GM18907 (cell line): ENCODE measurements at regions not wholly inside any gene's neighbourhood (a gene's known extent, or its start where the extent isn't known, plus 50 kb on each side); places are given as distances from the start of the nearest gene placed in this dataset.
"Not testable (repeated sequence)": the region's sequence is repeated elsewhere in the genome, so short reads cannot be mapped to it uniquely, and the experiment has no call there.

Source experiments
- ATAC-seq: cut with Tn5 transposase; IDR thresholded peaks from one replicate; pipeline ENCODE4 v1.9.1; 2021; ENCODE audit warnings: mild to moderate bottlenecking, moderate library complexity; ENCODE audit not compliant: unreplicated experiment

DNA sequence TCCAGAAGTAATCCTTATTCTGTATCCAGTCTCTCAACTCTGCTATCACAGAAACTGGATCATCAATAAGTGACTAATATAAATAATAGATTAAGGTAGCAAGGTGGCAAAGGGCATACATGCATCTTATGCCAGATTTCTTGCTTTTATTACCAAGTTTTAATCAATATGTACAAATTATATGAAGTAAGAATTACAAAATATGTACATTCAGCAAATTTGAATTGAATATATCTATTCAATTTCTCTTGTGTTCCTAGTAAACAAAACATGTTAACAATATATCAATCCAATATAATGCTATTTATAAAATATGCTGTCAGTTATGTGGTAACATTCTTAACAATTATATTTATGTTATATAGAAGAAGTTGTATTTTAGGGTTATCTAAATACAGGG is 488.7 kb upstream of the COX7C start:
- no peak for ATAC-seq

DNA sequence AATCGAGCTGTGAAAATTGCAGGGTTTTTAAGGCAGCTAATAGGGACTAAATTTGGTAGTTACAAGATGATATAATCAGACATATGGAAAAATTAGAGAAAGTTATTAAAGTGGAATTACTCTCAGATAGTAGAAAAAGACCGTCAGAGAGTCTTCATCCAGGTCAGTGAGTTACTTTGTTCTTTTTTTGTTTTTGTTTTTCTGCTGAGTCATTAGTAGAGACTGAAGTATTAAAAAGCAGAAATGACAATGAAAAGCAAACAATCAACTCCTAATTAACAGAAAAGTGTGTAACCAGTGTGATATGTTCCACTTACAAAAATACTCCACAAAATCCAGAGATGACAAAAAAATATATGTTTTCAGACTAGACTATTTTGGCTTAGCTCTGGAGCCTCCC is 480.4 kb upstream of the COX7C start:
- no peak for ATAC-seq

DNA sequence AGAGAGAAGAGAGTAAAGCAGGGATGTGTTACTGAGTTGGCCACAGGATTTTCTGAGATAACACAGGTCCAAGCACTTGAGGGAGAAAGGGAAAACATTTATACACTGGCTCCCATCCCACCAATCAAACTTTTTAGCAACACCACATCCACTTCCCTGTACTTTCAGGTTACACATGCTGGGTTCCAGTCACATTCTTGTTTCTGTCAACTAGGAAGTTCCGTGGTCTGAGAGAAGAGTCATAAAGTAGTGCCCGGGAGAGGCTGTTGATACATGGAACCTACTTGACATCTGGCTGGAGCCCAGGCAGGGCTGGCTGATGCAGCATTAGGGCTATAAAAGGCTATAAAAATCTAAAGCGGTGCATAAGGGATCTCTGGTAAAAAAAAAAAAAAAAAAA is 473.9 kb upstream of the COX7C start:
- no peak for ATAC-seq

DNA sequence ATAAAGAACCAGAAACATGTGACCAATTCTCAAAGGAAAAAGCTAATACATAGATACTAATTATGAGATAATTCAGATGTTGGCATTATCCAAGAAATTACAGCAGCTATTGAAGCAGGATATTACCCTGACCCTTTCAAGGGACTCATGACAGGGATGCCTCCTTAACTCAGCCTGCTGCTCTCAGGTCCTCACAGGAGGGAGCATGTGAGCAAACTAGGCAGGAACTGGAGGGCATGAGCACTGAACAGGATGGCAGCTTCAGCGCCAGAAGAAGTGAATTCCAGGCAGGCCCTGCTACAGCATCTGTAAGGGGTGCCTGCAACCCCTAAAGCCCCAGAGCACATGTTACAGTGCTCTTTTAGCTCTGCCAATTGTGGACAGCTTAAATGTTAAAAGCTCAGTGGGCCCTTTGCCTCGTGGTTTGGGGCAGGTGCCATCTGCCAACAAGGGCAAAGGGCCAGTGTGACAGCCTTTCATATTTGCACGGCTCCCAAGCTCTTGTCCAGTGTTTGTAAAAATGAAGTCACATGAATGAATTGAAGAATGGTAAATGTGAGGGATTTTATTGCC is 464.7 kb upstream of the COX7C start:
- ATAC-seq, result no peak

DNA sequence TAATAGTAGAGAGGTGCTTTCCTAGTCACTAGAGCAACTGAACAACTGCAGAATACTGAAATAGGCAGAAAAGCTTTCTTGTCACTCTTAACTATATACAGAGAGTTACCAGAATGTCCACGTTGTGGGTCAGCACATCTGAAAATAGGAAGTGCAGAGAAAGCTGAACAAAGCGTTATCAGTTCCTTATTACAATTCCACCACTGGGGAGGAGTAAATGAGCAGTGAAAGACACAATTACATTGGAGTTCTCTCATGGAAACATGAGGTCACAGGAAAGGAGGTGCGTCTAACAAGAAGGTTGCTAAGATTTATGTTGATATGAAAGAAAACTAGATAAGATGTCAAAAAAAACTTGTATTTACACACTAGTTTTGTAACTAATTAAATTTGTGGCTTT is 461.9 kb upstream of the COX7C start:
- ATAC-seq, result no peak

DNA sequence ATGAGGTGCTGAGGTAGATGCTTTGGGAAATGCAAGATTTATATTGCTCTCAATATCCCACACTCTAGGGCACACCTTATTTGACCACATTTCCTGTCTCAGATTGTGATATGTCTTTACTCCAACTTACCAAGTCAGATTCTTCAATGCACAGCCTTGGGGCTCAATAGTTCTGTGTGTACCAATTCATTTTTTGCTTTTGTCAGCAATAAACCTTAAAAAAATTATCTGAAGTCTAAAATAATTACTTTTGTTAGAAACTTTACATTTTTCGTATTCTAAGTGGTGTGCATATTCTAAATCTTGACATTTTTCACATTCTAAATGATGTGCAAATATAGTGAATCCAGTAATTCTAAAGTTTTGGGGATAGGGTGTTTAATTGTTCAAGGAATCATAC is 447.5 kb upstream of the COX7C start:
- ATAC-seq, result no peak

DNA sequence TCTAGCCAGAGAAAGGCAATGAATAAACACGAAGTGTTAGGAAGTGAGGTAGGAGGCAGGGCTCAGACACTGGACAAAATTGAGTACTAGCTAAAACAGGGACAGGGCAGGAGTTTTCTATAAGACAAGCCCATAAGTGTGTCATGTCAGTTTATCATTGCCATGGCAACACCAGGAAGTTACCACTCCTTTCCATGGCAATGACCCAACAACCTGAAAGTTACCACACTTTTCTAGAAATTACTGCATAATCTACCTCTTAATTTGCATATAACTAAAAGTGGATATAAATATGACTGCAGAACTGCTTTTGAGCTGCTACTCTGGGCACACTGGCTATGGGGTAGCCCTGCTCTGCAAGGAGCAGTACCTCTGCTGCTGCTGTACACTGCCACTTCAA is 442.5 kb upstream of the COX7C start:
- ATAC-seq, result peak; percentile 87

DNA sequence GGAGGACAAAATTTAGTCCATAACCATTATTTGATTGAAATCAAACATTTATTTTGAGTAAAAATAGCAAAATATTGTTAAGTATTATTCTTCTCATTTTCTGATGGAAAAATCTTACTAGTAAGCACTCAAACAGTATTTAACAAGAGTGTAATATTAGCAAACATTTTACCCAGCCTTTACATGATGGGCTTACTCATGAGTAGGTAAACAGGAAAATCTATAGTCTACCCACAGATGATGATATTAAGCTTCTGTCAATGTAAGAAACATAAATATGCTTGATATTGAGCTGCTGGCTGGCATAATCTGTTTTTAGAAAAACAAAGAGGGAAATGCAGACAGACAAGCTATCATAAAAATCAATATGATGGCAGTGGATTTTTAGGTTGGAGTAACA is 418.5 kb upstream of the COX7C start:
- ATAC-seq, result no peak

DNA sequence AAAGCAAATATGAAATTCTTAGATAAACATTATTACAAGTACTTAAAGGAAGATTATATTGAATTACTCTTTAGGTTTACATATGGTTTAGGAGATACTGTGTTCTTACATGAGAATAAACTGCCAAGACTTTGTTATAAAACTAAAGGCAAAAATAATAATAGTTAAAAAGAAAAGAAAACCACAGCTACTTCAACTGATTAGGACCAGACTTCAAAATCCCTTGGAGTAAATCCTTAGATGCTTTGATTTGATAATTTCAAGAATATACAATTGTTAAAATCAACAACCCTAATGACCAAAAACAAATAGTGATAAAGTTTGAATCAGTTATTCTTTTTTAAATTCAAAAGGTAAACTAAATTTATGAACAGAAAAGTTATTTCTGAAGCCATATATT is 389.6 kb upstream of the COX7C start:
- ATAC-seq, result no peak

DNA sequence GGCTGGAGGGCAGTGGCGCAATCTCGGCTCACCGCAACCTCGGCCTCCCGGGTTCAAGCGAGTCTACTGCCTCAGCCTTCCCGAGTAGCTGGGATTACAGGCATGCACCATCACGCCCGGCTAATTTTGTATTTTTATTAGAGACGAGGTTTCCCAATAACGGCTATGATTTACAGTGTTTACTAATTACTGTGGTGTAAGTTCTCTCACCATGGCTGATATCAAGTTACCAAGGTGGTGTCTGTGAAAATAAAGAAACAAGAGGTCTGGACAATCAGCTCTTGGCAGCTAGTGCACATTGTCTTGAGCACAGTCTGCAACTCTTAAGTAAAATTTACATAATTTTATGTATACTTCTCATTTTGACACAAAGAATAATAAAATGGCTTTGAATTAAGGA is 385.5 kb upstream of the COX7C start:
- no peak for ATAC-seq

DNA sequence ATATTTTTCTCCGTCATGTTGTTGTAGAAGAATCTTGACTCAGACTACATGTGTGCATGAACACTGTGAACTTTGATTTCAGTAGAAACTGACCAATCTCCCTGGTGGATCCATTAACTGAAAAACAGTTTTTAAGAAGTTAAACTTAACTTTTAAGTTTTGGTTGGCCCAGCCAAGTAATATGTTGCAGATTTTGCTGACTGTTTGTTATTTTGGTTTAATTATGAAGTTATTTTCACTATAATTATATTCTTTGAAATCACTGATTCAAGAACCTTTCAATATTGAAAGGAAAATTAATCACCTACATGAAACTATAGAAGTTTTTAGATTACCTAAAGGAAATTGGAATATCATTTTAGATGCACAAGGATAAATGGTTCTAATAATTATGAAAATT is 373.6 kb upstream of the COX7C start:
- no peak for ATAC-seq

DNA sequence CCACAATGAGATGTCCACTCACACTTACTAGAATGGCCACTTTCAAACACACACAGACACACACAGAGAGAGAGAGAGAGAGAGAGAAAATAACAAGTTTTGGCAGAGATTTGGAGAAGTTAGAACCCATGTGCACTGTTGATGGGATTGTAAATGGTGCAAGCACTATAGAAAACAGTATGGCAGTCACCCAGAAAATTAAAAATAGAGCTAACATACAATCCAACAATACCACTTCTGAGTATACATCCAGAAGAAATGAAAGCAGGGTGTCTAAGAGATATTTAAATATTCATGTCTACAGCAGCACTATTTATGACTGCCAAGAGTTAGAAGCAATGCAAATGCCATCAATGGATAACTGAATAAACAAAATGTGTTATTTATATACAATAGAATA is 359.9 kb upstream of the COX7C start:
- ATAC-seq, result no peak

DNA sequence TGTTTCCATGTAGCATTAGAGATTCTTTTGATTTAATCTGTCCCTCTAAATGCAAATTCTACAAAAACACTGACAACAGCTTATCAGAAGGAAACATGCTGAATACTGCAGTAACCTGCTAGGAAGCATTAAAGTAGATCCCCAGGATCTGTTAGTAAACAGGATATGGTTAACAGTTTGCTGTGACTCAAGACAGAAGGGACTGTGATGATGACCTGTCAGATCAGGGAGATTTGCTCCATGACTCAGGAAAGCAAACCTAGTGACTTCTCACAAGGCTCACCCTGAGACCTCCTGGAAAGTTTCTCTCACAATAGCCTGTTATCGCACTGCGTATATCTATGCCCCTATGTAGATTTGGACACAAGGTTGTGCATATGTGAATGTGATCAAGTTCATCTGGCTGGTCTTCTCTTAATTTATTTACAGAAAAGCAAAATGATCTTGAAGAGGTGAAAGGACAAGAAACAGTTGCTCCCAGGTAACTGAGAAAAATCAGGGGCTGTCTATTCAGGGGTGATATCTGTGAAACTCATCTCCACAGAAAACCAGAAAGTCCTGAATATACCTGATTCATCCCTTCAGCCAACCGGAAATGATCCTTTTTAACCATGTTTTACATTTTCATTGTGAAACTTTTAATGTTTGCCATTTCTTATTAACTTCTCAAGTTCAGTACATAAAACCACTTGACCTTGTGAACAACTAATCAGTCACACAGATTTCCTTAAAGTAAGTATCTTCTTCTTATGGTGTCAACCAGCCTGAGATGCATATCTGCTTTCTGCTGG is 333.1 kb upstream of the COX7C start:
- not testable (repeated sequence) for ATAC-seq

DNA sequence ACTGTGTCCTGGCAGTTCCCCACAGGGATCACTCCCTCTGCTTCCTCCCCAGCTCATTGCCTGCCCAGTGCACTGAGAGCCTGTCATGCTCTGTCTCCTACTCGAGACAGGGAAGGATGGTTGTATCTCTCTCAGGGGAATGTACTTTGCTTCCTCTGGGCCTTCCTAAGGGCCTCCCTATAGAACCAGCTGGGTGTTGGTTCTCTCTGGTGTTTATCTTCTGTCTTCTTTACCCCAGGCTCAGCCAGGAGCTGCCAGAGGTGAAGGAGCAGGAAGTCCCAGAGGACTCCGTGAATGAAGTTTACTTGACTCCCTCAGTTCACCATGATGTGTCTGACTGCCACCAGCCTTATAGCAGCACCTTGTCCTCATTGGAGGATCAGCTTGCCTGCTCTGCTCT is 330.3 kb upstream of the COX7C start:
- not testable (repeated sequence) for ATAC-seq

DNA sequence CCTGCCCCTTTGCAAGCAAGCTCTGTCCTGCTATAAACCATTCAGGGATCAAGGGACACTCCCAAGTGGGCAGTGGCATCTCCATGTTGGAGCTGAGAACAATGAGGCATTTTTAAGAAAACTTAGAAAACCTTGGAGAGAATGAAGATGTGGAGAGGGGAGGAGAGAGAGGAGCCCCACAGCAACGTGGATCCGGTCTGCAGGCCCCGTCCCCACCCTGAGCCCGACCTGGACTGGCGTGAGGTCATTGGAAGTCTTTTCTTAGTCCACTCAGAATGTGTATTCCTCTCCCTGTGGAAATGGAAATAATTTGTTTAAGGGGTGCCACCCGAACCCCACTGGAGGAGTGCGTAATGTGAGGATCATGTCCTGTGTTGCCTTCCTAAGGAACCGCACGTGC is 328.0 kb upstream of the COX7C start:
- ATAC-seq, result not testable (repeated sequence)

DNA sequence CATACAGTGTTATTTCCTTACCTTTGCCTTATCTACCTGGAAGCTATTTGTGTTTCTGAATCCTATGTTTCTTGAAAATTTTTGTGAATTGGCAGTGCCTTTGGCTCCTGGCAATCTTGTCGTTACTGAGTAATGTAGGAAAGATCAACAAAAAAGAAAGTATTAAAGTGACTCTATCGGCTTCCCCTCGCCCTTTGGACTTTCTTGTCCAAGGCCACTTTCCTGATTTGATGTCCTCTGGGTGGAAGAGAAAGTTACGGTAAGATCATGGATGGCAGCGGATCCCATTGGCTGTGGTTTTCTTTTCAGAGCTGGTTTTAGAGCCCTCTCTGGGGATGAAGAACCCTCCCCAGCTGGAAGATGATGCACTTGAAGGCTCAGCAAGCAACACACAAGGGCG is 324.9 kb upstream of the COX7C start:
- ATAC-seq, result not testable (repeated sequence)

DNA sequence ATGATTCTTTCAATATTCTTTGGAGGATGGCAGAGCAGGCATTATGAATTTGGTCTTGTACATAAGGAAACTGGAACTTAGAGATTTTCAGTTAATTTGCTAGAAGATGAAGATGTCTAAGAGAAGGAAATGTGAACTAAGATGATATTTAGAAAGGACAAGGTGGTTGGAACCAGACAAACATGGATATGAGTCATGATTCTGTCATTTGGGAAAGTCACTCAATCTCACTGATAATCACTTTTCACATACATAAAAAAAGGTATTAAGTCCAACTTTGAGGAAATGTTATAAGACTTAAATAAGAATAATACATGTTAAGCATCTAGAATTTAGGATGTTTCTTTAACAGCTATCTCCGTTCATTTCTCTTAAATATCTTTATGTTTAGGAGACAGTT is 315.1 kb upstream of the COX7C start:
- ATAC-seq, result not testable (repeated sequence)

DNA sequence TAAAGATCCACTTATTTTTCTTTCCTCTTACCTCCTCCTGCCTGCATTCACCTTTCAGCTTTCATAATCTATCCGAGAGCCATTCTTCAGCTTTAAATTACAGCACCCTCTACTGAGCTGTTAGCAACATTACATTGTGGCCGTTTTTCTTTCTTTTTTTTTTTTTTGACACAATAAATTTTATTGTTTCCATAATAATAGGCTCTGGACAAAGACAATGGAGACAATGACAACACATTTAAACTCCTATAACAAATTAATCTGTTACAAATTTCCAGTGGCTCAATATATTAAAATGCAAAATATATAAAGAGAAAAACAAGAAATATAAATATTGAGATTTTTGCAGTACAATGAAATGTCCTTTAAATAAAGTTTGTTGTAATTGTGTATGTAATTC is 312.7 kb upstream of the COX7C start:
- peak; percentile 84 for ATAC-seq

DNA sequence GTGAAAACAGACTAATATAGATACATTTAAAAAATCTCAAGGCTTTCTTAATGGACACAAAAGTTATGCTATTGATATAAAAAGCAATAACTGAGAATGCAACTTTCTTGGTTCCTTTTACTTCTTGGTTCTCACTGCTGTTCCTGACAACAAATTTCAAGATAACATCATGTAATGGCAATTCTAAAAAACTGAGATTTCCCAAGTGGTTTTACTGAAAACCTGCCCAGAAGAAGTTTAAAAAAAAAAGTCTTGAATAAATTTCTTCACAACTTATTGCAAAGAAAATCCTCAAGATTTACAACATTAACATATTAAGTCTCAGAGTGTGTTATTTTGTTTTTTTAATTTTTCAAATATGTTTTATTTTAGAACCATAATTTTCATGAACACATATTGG is 302.8 kb upstream of the COX7C start:
- ATAC-seq, result no peak

DNA sequence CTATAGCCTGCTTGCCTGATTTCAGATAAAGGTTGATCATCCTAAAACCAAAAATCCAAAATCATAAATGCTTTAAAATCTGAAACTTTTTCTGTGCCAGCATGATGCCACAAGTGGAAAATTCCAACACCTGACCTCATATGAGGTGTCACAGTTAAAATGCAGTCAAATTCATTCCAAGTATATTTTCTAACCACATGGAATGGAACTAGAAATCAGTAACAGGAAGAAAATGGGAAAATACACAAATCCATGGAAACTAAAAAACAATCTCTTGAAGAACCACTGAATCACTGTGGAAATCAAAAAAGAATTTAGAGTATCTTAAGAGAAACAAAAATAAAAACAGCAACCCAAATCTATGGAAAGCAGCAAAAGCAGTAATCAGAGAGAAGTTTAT is 297.5 kb upstream of the COX7C start:
- ATAC-seq, result no peak

DNA sequence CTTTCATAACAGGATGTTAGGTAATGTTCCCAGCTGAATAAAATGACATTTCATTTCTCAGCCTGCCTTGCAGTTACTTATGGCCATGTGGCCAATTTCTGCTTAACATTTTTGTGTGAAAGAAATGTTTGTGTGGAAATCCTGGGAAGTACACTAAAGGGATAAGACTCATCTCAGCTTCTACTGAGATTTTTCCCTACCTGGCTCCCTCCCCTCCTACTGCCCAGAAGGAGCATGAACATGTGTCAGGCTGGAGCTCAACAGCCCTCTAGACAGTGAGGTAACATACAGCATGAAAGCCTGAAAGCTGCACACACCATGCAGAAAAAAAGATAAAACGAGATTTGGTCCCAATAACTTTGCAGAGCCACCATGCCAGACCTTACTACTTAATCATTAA is 288.4 kb upstream of the COX7C start:
- ATAC-seq, result no peak

DNA sequence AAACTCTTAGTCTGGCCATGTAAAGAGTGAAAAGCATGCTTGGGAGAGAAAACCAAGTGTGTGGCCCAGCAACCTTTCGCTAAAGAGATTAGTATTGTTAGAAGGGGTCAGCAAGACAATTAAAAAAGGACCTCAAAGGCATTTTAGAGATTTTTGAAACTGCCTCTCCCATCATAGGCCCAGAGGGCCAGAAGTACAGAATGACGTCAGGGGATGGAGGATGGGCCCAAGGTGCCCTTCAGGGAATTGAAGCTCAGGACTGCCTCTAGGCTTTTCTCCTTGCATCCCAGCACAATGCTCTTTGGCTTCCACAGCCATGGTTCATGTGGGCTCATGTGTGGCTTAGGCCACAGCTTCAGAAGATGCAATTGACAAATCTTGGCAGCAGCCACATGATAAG is 287.0 kb upstream of the COX7C start:
- ATAC-seq, result no peak

DNA sequence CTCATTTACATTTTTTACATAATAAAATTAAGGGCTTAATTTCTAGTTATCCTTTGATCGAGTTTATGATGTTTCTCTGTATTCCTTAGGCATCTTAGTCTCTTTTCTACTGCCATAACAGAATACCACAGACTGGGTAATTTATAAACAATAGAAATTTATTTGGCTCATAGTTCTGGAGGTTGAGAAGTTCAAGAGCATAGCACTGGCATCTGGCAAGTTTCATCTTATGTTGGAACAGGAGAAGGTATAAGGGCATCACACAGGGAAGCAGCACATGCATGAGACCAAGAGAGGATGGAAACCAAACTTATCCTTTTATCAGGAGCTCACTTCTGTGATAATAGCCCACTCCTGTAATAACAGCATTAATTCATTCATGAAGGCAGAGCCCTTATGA is 284.9 kb upstream of the COX7C start:
- ATAC-seq, result no peak
